LNCAP (cell line): ENCODE measurements at regions not wholly inside any gene's neighbourhood (a gene's known extent, or its start where the extent isn't known, plus 50 kb on each side); places are given as distances from the start of the nearest gene placed in this dataset.

Experiments used
- TF ChIP-seq, protein P1 (sequence below): fragments of 450-650 bp; IDR thresholded peaks from 2 replicates; pipeline ENCODE4 v1.5.1; 2017; ENCODE audit warnings: mild to moderate bottlenecking

DNA sequence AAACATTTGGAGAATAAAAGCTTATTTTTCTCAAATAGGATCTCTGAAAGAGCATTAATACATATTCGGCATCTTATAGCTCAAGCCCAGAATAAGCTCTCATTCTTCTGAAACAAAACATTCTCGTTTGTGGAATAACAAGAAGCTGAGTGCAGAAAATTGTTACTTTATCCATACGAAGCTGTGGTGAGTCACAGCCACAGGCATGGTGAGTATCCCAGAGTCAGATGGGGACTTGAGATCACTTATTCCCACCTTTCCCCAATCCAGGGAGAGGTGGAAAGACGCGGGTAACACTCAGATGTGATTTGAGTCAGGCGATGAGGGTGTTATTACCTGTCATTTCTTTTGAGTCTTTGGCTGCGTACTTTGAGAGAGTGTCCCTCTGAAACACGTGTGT lies 214.6 kb upstream of the TMEM132C start:
- TF ChIP-seq, protein P1, sequence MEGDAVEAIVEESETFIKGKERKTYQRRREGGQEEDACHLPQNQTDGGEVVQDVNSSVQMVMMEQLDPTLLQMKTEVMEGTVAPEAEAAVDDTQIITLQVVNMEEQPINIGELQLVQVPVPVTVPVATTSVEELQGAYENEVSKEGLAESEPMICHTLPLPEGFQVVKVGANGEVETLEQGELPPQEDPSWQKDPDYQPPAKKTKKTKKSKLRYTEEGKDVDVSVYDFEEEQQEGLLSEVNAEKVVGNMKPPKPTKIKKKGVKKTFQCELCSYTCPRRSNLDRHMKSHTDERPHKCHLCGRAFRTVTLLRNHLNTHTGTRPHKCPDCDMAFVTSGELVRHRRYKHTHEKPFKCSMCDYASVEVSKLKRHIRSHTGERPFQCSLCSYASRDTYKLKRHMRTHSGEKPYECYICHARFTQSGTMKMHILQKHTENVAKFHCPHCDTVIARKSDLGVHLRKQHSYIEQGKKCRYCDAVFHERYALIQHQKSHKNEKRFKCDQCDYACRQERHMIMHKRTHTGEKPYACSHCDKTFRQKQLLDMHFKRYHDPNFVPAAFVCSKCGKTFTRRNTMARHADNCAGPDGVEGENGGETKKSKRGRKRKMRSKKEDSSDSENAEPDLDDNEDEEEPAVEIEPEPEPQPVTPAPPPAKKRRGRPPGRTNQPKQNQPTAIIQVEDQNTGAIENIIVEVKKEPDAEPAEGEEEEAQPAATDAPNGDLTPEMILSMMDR = no peak

DNA sequence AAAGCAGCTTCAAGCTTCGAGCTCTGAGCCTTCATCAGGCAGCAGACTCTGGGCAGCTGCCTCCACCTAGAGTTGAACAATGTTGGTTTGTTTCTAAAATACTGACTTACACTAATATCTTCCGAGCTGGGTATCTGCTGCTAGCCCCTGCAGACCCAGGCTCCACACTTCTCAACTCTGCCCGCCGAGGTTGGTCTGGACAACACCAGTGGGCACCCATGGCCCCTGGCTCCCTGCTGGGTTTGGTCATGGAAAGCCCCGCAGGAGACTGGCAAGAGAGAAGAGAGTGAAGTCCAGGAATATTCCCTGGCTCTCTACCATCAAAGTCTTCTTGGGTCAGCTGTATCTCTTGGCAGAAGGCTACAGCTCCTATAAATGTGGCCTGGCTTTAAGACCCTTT lies 214.2 kb upstream of the TMEM132C start:
- TF ChIP-seq, protein P1 = no peak

DNA sequence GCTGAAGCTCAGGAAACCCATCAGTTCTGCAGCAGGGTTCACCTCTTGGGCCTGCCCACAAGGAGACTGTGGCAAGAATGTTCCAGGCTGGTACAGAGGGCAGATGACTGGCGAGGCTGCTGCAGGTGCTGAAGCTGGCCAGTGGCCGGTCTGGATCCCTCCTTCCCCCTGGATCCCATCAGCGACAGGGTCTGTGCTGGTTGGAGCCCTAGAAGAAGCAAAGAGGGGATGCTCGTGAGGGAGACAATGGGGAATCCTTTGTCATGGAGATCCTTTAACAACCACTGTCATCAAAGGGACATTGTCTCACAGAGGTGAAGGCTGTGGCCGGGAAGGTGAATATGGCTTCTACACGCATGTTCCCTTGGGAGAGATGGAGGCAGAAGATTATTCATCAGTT lies 211.4 kb upstream of the TMEM132C start:
- TF ChIP-seq, protein P1 = no peak

DNA sequence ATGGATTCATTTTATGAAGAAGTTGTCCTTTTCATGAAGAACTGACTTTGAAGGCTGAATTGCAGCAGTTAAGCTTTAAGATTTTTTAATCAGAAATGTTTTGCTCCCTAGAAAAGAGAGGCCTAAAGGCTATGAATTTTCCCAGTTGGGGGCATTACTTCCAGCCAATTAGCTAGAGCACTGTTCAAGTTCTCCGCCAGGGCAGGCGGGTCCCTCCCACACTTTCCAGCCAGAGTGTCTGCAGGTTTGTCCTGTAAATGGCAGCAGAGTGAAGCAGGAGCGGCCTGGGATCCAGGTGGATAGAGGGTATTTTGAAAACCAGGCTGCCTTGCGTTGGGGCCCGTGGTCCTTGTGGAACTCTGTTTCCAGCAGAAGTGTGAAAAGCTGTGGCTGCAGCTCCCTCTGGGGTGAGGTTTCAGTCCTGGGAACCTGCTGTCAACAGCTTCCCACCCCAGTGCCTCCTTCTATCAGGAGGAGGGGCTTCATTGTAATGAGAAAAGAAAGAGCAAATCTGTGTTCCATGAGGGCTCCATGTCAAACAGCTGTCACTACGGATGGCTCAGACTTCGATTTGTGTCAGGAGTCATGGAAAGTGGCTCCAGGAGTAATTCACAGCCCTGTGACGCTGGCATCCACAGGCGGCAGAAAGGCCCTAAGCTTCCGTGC lies 210.7 kb upstream of the TMEM132C start:
- TF ChIP-seq, protein P1 = no peak

DNA sequence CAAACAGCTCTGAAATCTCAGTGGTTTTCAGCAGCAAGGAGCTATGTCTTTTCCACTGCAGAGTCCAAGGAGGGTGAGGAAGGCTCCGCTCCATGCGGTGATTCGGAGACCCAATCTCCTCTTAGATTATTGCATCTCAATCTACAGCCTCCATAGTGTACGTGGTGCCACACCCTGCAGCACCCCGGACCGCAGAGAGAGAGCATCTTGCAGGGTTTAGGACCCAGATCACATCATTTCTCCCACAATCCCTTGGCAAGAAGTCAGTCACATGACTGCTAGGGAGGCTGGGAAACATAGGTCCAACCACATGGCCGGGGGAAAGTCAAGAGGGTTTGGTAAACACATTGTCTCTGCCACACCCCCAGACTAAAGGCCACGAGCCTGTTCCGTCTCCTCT lies 209.4 kb upstream of the TMEM132C start:
- TF ChIP-seq, protein P1 = no peak

DNA sequence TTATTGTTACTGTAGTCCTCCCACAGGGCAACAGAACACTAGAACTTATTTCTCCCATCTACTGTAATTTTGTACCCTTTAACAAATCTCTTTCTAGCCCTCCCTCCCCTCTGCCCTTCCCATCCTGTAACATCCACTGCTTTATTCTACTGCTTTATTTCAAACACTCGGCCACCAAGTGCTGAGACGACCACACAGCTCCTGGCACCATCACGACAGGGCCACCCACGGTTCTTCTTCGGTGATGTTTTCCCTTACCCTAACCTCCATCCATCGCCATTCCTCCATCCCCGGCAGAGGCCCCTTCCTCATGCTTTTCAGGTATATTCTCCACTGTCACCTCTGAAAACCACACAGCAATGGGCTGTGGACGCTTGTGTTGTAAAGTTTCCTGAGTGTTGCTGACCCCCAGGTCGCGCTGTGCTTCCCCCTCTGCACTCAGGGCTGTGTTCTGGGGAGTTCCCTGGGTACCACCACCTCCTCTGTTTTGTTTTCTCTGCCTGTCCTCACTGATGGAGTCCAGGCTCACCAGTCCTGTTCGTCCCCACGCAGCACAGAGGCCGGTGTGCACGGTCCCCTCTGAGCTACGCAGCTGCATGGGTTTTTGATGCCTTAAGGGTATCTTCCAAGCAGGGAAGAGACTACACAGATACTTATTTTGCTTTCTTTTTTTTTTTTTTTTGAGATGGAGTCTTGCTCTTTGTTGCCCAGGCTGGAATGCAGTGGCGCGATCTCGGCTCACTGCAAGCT lies 207.2 kb upstream of the TMEM132C start:
- TF ChIP-seq, protein P1 = no peak

DNA sequence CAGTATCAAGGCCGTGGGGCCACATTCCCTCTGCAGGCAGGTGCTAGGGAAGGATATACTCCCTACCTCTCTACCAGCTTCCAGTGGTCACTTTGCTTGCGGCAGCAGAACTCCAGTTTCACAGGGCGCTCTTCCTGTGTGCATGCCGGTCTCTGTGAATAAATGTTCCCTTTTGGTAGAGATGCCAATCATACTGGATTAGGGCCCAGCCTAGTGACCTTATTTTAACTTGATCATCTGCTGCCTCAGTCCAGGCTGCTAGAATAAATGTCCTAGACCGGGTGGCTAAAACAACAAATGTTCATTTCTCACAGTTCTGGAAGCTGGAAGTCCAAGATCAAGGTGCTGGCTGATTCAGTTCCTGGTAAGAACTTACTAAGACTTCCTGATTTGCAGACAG lies 198.8 kb upstream of the TMEM132C start:
- TF ChIP-seq, protein P1 = no peak
